ENCODE measurements at regions not wholly inside any gene's neighbourhood (a gene's known extent, or its start where the extent isn't known, plus 50 kb on each side); places are given as distances from the start of the nearest gene placed in this dataset.

DNA sequence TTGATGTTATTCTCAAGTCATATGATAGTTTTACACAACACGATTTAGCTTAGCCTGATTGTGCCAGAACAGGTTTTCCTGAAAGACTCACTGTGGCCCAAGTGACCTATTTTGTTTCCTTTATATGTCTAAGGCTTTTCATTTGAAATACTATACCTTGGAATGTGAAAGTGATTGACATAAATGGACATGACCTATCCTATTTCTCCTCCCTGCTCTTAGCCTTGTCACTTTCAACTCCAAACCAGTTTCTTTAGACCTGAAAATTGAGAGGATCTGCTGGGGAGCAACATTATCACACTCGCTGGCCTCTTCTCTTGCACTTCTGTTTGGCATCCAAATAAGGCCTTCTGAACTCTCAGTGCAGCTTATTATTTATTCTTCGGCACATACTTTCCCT is 496.8 kb downstream of the MAT2B start:
- Histone ChIP-seq H3K36me3 (no peaks in the 10 kb centered on the region), H3K4me3 (no peak overlapping the region), H3K27ac (no peak overlapping the region), H3K9me3 (peaks cover 0 to 3% (median 0%) of the 10 kb centered on the region in 8 donors), H3K4me1 (no peaks in the 10 kb centered on the region), H3K27me3 (replicated peaks in 1 of 7) (no peaks in the 10 kb centered on the region)
- DNase-seq: no peak
- intact Hi-C loops (cut with DNase I; ENCODE audit: low total_unique reads): no loop called here
- WGBS, 5 donors: 56 to 74% (median 73%) methylated on average over 3 of the region's 3 CpGs
- TF ChIP-seq POLR2A (IDR thresholded peaks at IDR 0.05): no peak
- TF ChIP-seq POLR2AphosphoS5 (IDR thresholded peaks at IDR 0.05): no peak
- TF ChIP-seq CTCF (IDR thresholded peaks at IDR 0.05 in 8 of 11, conservative IDR thresholded peaks at IDR 0.05 in 3 of 11): no peak

- DNase-seq: no peak
- Histone ChIP-seq H3K9me3 (no peaks in the 10 kb centered on the region), H3K27ac (no peak overlapping the region), H3K36me3 (no peaks in the 10 kb centered on the region), H3K4me3 (no peak overlapping the region), H3K27me3 (replicated peaks in 1 of 7) (no peaks in the 10 kb centered on the region), H3K4me1 (no peaks in the 10 kb centered on the region)
- WGBS, 5 donors: 74 to 93% (median 79%) methylated on average over 3 of the region's 3 CpGs
- intact Hi-C loops (cut with DNase I; ENCODE audit: low total_unique reads): no loop called here
- TF ChIP-seq POLR2AphosphoS5 (IDR thresholded peaks at IDR 0.05) (no peak), CTCF (IDR thresholded peaks at IDR 0.05 in 8 of 11, conservative IDR thresholded peaks at IDR 0.05 in 3 of 11) (no peak), POLR2A (IDR thresholded peaks at IDR 0.05) (no peak)
Measured at GRCh38 chr5:164002628-164003027, 497.2 kb downstream of the MAT2B start.

GRCh38 chr5:164005071-164005470 is 499.7 kb downstream of the MAT2B start:
- Histone ChIP-seq H3K36me3 (no peaks in the 10 kb centered on the region), H3K27me3 (replicated peaks in 1 of 7) (no peaks in the 10 kb centered on the region), H3K9me3 (no peaks in the 10 kb centered on the region), H3K4me3 (no peak overlapping the region), H3K4me1 (no peaks in the 10 kb centered on the region), H3K27ac (no peak overlapping the region)
- intact Hi-C loops (cut with DNase I; ENCODE audit: low total_unique reads): no loop called here
- no peak for DNase-seq
- WGBS, 5 donors: 82 to 97% (median 88%) methylated on average over 1 of the region's 1 CpG
- TF ChIP-seq CTCF (IDR thresholded peaks at IDR 0.05 in 8 of 11, conservative IDR thresholded peaks at IDR 0.05 in 3 of 11): no peak
- no peak for TF ChIP-seq POLR2A (IDR thresholded peaks at IDR 0.05)
- TF ChIP-seq POLR2AphosphoS5 (IDR thresholded peaks at IDR 0.05): no peak

DNA sequence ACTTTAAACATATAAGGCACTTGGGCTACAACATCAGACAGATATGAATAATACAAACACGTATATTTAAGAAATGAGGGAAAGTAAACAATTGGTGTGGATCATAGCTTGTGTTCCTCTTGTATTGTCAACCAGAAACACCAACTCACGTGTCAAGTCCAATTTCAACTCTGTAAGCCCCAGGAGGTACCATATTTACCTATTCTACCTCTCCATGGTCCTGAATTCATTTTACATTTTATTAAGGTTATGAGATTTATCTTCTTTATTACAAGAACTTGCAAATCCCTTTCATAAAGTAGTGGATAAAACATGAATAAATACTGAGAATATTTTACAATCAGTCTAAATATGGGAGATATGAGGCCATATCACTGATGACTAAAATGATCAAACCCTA is 501.6 kb downstream of the MAT2B start:
- DNase-seq: no peak
- no peak overlapping the region for H3K4me3 ChIP-seq
- no peaks in the 10 kb centered on the region for H3K27me3 ChIP-seq (replicated peaks in 1 of 7)
- TF ChIP-seq CTCF (IDR thresholded peaks at IDR 0.05 in 8 of 11, conservative IDR thresholded peaks at IDR 0.05 in 3 of 11) (no peak), POLR2AphosphoS5 (IDR thresholded peaks at IDR 0.05) (no peak), POLR2A (IDR thresholded peaks at IDR 0.05) (no peak)
- H3K4me1 ChIP-seq: no peaks in the 10 kb centered on the region
- intact Hi-C loops (cut with DNase I; ENCODE audit: low total_unique reads): no loop called here
- no peaks in the 10 kb centered on the region for H3K36me3 ChIP-seq
- WGBS, 5 donors: 71 to 84% (median 78%) methylated on average over 2 of the region's 2 CpGs
- H3K9me3 ChIP-seq: no peaks in the 10 kb centered on the region
- H3K27ac ChIP-seq: no peak overlapping the region
